WTC11 (cell line): ENCODE measurements at regions not wholly inside any gene's neighbourhood (a gene's known extent, or its start where the extent isn't known, plus 50 kb on each side); places are given as distances from the start of the nearest gene placed in this dataset.

Source experiments
- ATAC-seq: fragments of 200-7000 bp; cut with Tn5 transposase; 2 replicates; pipeline ENCODE4 v1.10.0; 2021; ENCODE audit warnings: mild to moderate bottlenecking, moderate library complexity
- CTCF ChIA-PET: fragments of 300-600 bp; sonication (Branson Sonifier 250); formaldehyde crosslinking; loops from one replicate; lab custom pipeline; 2021; ENCODE audit warnings: antibody characterized with exemption; lab: Charles Lee
- POLR2A ChIA-PET: fragments of 350-600 bp; sonication (Branson Sonifier 250); formaldehyde crosslinking; loops from one replicate; lab custom pipeline; 2021; ENCODE audit warnings: antibody characterized with exemption; lab: Charles Lee
- DNase-seq: peaks from one replicate; pipeline ENCODE4 v3.0.0; 2021; ENCODE audit warnings: low spot score
- H3K27ac Mint-ChIP-seq: 2 replicates; pipeline ENCODE4 v1.8.0; 2021; ENCODE audit warnings: mixed read lengths
- H3K27me3 Mint-ChIP-seq: 2 replicates; pipeline ENCODE4 v1.8.0; 2021; ENCODE audit warnings: low read depth, mild to moderate bottlenecking, moderate library complexity, mixed read lengths
- H3K36me3 Mint-ChIP-seq: 2 replicates; pipeline ENCODE4 v1.8.0; 2021; ENCODE audit warnings: mixed read lengths
- H3K4me1 Mint-ChIP-seq: 2 replicates; pipeline ENCODE4 v1.8.0; 2022; ENCODE audit warnings: mixed read lengths
- H3K4me3 Mint-ChIP-seq: 2 replicates; pipeline ENCODE4 v1.8.0; 2021; ENCODE audit warnings: mild to moderate bottlenecking, moderate library complexity, mixed read lengths
- H3K9me3 Mint-ChIP-seq: 2 replicates; pipeline ENCODE4 v1.8.0; 2021; ENCODE audit warnings: mixed read lengths
- AFF4 ChIP-seq: sonication (generic); formaldehyde crosslinking; IDR thresholded peaks from 2 replicates; pipeline ENCODE4 v1.8.1; 2023; ENCODE audit warnings: mild to moderate bottlenecking, missing genetic modification reagents, borderline replicate concordance
- ATF6 ChIP-seq: sonication (generic); formaldehyde crosslinking; IDR thresholded peaks from 2 replicates; pipeline ENCODE4 v1.8.1; 2023; ENCODE audit warnings: mild to moderate bottlenecking, missing genetic modification reagents
- CBFB ChIP-seq: sonication (generic); formaldehyde crosslinking; IDR thresholded peaks from 2 replicates; pipeline ENCODE4 v1.8.1; 2022; ENCODE audit warnings: mild to moderate bottlenecking, low read depth, missing genetic modification reagents
- E2F1 ChIP-seq: sonication (generic); formaldehyde crosslinking; IDR thresholded peaks from 2 replicates; pipeline ENCODE4 v1.8.0; 2022; ENCODE audit warnings: mild to moderate bottlenecking, missing genetic modification reagents
- GTF2I ChIP-seq: fragments of 250-450 bp; sonication (Bioruptor Pico); conservative IDR thresholded peaks from 2 replicates; pipeline ENCODE4 v1.4.0; 2021; ENCODE audit warnings: mild to moderate bottlenecking
- IRF2 ChIP-seq: sonication (generic); formaldehyde crosslinking; IDR thresholded peaks from 2 replicates; pipeline ENCODE4 v1.8.0; 2022; ENCODE audit warnings: low read depth, missing genetic modification reagents, borderline replicate concordance
- JUN ChIP-seq: sonication (generic); formaldehyde crosslinking; IDR thresholded peaks from 2 replicates; pipeline ENCODE4 v1.8.0; 2023; ENCODE audit warnings: mild to moderate bottlenecking, missing genetic modification reagents
- NFE2L1 ChIP-seq: sonication (generic); formaldehyde crosslinking; IDR thresholded peaks from 2 replicates; pipeline ENCODE4 v1.8.1; 2023; ENCODE audit warnings: missing genetic modification reagents
- NR3C1 ChIP-seq: sonication (generic); formaldehyde crosslinking; conservative IDR thresholded peaks from 2 replicates; pipeline ENCODE4 v1.8.1; 2023; ENCODE audit warnings: low read depth, mild to moderate bottlenecking, missing genetic modification reagents
- PREB ChIP-seq: sonication (generic); formaldehyde crosslinking; IDR thresholded peaks from 2 replicates; pipeline ENCODE4 v1.8.1; 2022; ENCODE audit warnings: mild to moderate bottlenecking, missing genetic modification reagents, moderate library complexity, borderline replicate concordance
- RELA ChIP-seq: sonication (generic); formaldehyde crosslinking; IDR thresholded peaks from 2 replicates; pipeline ENCODE4 v1.8.1; 2022; ENCODE audit warnings: missing genetic modification reagents, mild to moderate bottlenecking, borderline replicate concordance
- SMAD4 ChIP-seq: sonication (generic); formaldehyde crosslinking; IDR thresholded peaks from 2 replicates; pipeline ENCODE4 v1.8.0; 2022; ENCODE audit warnings: mild to moderate bottlenecking, missing genetic modification reagents
- TP53 ChIP-seq: sonication (generic); formaldehyde crosslinking; IDR thresholded peaks from 2 replicates; pipeline ENCODE4 v1.8.1; 2023; ENCODE audit warnings: mild to moderate bottlenecking, missing genetic modification reagents
- ZNF121 ChIP-seq: sonication (generic); formaldehyde crosslinking; IDR thresholded peaks from 2 replicates; pipeline ENCODE4 v1.8.0; 2023; ENCODE audit warnings: missing genetic modification reagents
- ZNF396 ChIP-seq: fragments of 250-450 bp; sonication (Bioruptor Pico); IDR thresholded peaks from 2 replicates; pipeline ENCODE4 v1.8.0; 2021; ENCODE audit warnings: mild to moderate bottlenecking, moderate library complexity, borderline replicate concordance
- TF ChIP-seq, protein P1 (sequence below): sonication (generic); formaldehyde crosslinking; IDR thresholded peaks from 2 replicates; pipeline ENCODE4 v1.8.0; 2023; ENCODE audit warnings: mild to moderate bottlenecking, missing genetic modification reagents
- TF ChIP-seq, protein P2 (sequence below): sonication (generic); formaldehyde crosslinking; IDR thresholded peaks from 2 replicates; pipeline ENCODE4 v1.8.1; 2023; ENCODE audit warnings: mild to moderate bottlenecking, missing genetic modification reagents, moderate library complexity
- TF ChIP-seq, protein P3 (sequence below): sonication (generic); formaldehyde crosslinking; IDR thresholded peaks from 2 replicates; pipeline ENCODE4 v1.8.1; 2023; ENCODE audit warnings: mild to moderate bottlenecking, missing genetic modification reagents, moderate library complexity

- Mint-ChIP-seq H3K4me1 (no peaks in the 10 kb centered on the region), H3K4me3 (no peak overlapping the region), H3K27ac (no peak overlapping the region), H3K36me3 (peaks cover 81% of the 10 kb centered on the region), H3K9me3 (peaks cover 93% of the 10 kb centered on the region), H3K27me3 (peaks cover 8% of the 10 kb centered on the region)
- no peak for ATAC-seq
- TF ChIP-seq NFE2L1 (CRISPR knock-in tag) = no peak
- no peak for TF ChIP-seq CBFB (CRISPR knock-in tag)
- TF ChIP-seq, protein P1, sequence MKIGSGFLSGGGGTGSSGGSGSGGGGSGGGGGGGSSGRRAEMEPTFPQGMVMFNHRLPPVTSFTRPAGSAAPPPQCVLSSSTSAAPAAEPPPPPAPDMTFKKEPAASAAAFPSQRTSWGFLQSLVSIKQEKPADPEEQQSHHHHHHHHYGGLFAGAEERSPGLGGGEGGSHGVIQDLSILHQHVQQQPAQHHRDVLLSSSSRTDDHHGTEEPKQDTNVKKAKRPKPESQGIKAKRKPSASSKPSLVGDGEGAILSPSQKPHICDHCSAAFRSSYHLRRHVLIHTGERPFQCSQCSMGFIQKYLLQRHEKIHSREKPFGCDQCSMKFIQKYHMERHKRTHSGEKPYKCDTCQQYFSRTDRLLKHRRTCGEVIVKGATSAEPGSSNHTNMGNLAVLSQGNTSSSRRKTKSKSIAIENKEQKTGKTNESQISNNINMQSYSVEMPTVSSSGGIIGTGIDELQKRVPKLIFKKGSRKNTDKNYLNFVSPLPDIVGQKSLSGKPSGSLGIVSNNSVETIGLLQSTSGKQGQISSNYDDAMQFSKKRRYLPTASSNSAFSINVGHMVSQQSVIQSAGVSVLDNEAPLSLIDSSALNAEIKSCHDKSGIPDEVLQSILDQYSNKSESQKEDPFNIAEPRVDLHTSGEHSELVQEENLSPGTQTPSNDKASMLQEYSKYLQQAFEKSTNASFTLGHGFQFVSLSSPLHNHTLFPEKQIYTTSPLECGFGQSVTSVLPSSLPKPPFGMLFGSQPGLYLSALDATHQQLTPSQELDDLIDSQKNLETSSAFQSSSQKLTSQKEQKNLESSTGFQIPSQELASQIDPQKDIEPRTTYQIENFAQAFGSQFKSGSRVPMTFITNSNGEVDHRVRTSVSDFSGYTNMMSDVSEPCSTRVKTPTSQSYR (CRISPR knock-in tag) = no peak
- no peak for TF ChIP-seq TP53 (CRISPR knock-in tag)
- no peak for DNase-seq
- ChIA-PET CTCF (no interaction called here), POLR2A (no interaction called here)
Measured at GRCh38 chr16:8430401-8430800, 159.9 kb downstream of the TMEM114 start.

GRCh38 chr16:8426569-8426968 lies 163.7 kb downstream of the TMEM114 start:
- Mint-ChIP-seq H3K27me3 (peaks cover 8% of the 10 kb centered on the region), H3K4me3 (no peak overlapping the region), H3K4me1 (no peaks in the 10 kb centered on the region), H3K27ac (no peak overlapping the region), H3K36me3 (peaks cover 74% of the 10 kb centered on the region), H3K9me3 (peaks cover 92% of the 10 kb centered on the region)
- DNase-seq (no peak), ATAC-seq (no peak)
- CTCF ChIA-PET = no interaction called here
- POLR2A ChIA-PET = no interaction called here
- TF ChIP-seq GTF2I (CRISPR knock-in tag) (no peak), ATF6 (CRISPR knock-in tag) (no peak), ZNF396 (no peak), PREB (CRISPR knock-in tag) (no peak), IRF2 (CRISPR knock-in tag) (no peak), ZNF121 (CRISPR knock-in tag) (no peak), E2F1 (CRISPR knock-in tag) (no peak), JUN (CRISPR knock-in tag) (no peak), SMAD4 (CRISPR knock-in tag) (no peak), NR3C1 (CRISPR knock-in tag) (no peak), AFF4 (CRISPR knock-in tag) (no peak), RELA (CRISPR knock-in tag) (no peak)
- TF ChIP-seq, protein P2, sequence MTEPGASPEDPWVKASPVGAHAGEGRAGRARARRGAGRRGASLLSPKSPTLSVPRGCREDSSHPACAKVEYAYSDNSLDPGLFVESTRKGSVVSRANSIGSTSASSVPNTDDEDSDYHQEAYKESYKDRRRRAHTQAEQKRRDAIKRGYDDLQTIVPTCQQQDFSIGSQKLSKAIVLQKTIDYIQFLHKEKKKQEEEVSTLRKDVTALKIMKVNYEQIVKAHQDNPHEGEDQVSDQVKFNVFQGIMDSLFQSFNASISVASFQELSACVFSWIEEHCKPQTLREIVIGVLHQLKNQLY (CRISPR knock-in tag) = no peak
- TF ChIP-seq, protein P3, sequence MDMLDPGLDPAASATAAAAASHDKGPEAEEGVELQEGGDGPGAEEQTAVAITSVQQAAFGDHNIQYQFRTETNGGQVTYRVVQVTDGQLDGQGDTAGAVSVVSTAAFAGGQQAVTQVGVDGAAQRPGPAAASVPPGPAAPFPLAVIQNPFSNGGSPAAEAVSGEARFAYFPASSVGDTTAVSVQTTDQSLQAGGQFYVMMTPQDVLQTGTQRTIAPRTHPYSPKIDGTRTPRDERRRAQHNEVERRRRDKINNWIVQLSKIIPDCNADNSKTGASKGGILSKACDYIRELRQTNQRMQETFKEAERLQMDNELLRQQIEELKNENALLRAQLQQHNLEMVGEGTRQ (CRISPR knock-in tag) = no peak
